Mesenchymal stem cell (in vitro differentiated cells and primary cell): ENCODE measurements at regions not wholly inside any gene's neighbourhood (a gene's known extent, or its start where the extent isn't known, plus 50 kb on each side); places are given as distances from the start of the nearest gene placed in this dataset.

Source experiments
- DNase-seq: peaks from one replicate; pipeline ENCODE4 v3.0.0-alpha.2; 2013
- H2AFZ ChIP-seq: one replicate; pipeline ENCODE4 v1.6.1; 2013; ENCODE audit warnings: low read depth, mild to moderate bottlenecking, control low read depth, inconsistent platforms, low read length, moderate library complexity
- H2AK5ac ChIP-seq: 2 replicates; pipeline ENCODE4 v1.6.1; 2013; ENCODE audit warnings: low read length, moderate library complexity, mild to moderate bottlenecking, inconsistent platforms; ENCODE audit not compliant: severe bottlenecking
- H2BK120ac ChIP-seq: one replicate; pipeline ENCODE4 v1.6.1; 2013; ENCODE audit warnings: low read depth, mild to moderate bottlenecking, inconsistent platforms, low read length, moderate library complexity
- H2BK12ac ChIP-seq, 2 experiments: one replicate each; pipeline ENCODE4 v1.6.1; 2013; ENCODE audit warnings: inconsistent platforms in 2 of 2, low read length in 2 of 2, mild to moderate bottlenecking in 2 of 2, moderate library complexity in 2 of 2, control low read depth in 1 of 2
- H2BK15ac ChIP-seq: one replicate; pipeline ENCODE4 v1.6.1; 2013; ENCODE audit warnings: mild to moderate bottlenecking, low read depth, inconsistent platforms; ENCODE audit not compliant: poor library complexity, severe bottlenecking
- H2BK5ac ChIP-seq: 2 replicates; pipeline ENCODE4 v1.6.1; 2013; ENCODE audit warnings: low read depth, mild to moderate bottlenecking, low read length, control low read depth, inconsistent platforms; ENCODE audit not compliant: poor library complexity, severe bottlenecking
- H3K14ac ChIP-seq, 2 experiments: one replicate each; pipeline ENCODE4 v1.6.1; 2013; ENCODE audit warnings: inconsistent platforms in 2 of 2, low read length in 2 of 2, control low read depth in 1 of 2, mild to moderate bottlenecking in 1 of 2, moderate library complexity in 1 of 2
- H3K18ac ChIP-seq, 2 experiments: one replicate each; pipeline ENCODE4 v1.6.1; 2013; ENCODE audit warnings: inconsistent platforms in 2 of 2, low read length in 2 of 2, control low read depth in 1 of 2, low read depth in 1 of 2, mild to moderate bottlenecking in 1 of 2
- H3K23ac ChIP-seq, 2 experiments: one replicate each; pipeline ENCODE4 v1.6.1; 2013; ENCODE audit warnings: inconsistent platforms in 2 of 2, low read length in 2 of 2, mild to moderate bottlenecking in 2 of 2, moderate library complexity in 2 of 2, control low read depth in 1 of 2
- H3K27ac ChIP-seq: 2 replicates; pipeline ENCODE4 v1.5.1; 2013; ENCODE audit warnings: mild to moderate bottlenecking, moderate library complexity, low read length, control low read depth, inconsistent platforms; ENCODE audit not compliant: poor library complexity, severe bottlenecking
- H3K27me3 ChIP-seq, 2 experiments: 2 replicates each; pipeline versions ENCODE4 v1.6.1 to v1.7.0; 2013; ENCODE audit warnings: low read length in 2 of 2, mild to moderate bottlenecking in 2 of 2, moderate library complexity in 2 of 2, control low read depth in 1 of 2, inconsistent platforms in 1 of 2; ENCODE audit not compliant: control insufficient read depth in 1 of 2, insufficient read depth in 1 of 2
- H3K36me3 ChIP-seq, 2 experiments: 2 replicates each; pipeline versions ENCODE4 v1.6.1 to v1.7.0; 2013; ENCODE audit warnings: low read length in 2 of 2, control low read depth in 1 of 2, inconsistent platforms in 1 of 2, low read depth in 1 of 2, mild to moderate bottlenecking in 1 of 2; ENCODE audit not compliant: insufficient read depth in 2 of 2, control insufficient read depth in 1 of 2
- H3K4ac ChIP-seq, 2 experiments: one replicate each; pipeline ENCODE4 v1.6.1; 2013; ENCODE audit warnings: inconsistent platforms in 2 of 2, low read length in 2 of 2, mild to moderate bottlenecking in 2 of 2, moderate library complexity in 2 of 2, control low read depth in 1 of 2, low read depth in 1 of 2
- H3K4me1 ChIP-seq: 2 replicates; pipeline ENCODE4 v1.6.1; 2013; ENCODE audit warnings: low read depth, low read length, control low read depth; ENCODE audit not compliant: control insufficient read depth, insufficient read depth
- H3K4me2 ChIP-seq: 2 replicates; pipeline ENCODE4 v1.6.1; 2013; ENCODE audit warnings: low read length, mild to moderate bottlenecking, inconsistent platforms; ENCODE audit not compliant: poor library complexity, severe bottlenecking
- H3K4me3 ChIP-seq, 2 experiments: 2 replicates each; pipeline versions ENCODE4 v1.5.1 to v1.7.0; 2013; ENCODE audit warnings: low read length in 2 of 2, mild to moderate bottlenecking in 2 of 2, control low read depth in 1 of 2, low read depth in 1 of 2; ENCODE audit not compliant: insufficient read depth in 1 of 2
- H3K79me1 ChIP-seq: replicated peaks from 2 replicates; pipeline ENCODE4 v1.6.1; 2013; ENCODE audit warnings: mild to moderate bottlenecking, control low read depth, low read length, inconsistent platforms; ENCODE audit not compliant: poor library complexity, severe bottlenecking
- H3K9ac ChIP-seq: 2 replicates; pipeline ENCODE4 v1.7.0; 2013; ENCODE audit warnings: mild to moderate bottlenecking, low read length, moderate library complexity
- H3K9me3 ChIP-seq: 2 replicates; pipeline ENCODE4 v1.7.0; 2013; ENCODE audit warnings: mild to moderate bottlenecking, low read length; ENCODE audit not compliant: control insufficient read depth
- H4K8ac ChIP-seq: one replicate; pipeline ENCODE4 v1.6.1; 2013; ENCODE audit warnings: inconsistent platforms, mild to moderate bottlenecking, low read length, moderate library complexity
- H4K91ac ChIP-seq: one replicate; pipeline ENCODE4 v1.6.1; 2013; ENCODE audit warnings: mild to moderate bottlenecking, low read length, inconsistent platforms
- WGBS: methylation state at CpG from one replicate; pipeline ENCODE4 v1.1.7; 2013; ENCODE audit warnings: mixed read lengths; 5-methylcytosine and 5-hydroxymethylcytosine counted together

DNA sequence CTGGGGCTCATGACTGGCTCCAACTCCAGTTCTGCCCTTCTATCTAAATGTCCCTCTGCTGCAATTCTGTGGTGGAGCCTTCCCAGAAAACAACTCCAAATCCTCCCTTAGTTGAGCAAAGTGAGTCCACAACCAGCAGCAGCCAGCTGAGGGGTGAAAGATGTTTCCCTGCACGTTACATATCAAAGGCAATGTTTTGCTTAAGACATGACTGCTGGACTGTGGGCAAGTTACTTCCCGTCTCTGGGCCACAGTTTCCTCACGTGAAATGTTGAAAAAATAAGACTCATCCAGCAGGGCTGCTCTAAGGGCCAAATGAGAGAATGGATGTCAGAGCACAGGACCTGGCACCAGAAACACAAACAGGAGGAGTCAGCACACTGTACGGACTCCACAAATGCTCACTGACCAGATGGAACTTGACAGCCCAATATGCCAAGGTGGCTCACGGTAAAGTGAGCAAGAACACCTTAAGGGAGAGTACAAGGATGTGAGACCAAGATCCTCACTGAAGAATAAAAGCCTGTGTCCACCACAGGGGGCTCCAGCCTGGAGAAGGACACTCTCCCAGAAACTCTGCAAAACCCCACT is 138.4 kb upstream of the ABCA1 start:
- Histone ChIP-seq H2BK15ac (no peak overlapping the region), H3K27me3 (no peaks in the 10 kb centered on the region), H2AFZ (no peak overlapping the region), H2BK12ac (peak overlapping the region; percentile 73 to 91), H3K18ac (peak overlapping the region; percentile 44 to 64), H3K9ac (no peak overlapping the region), H2AK5ac (peak overlapping the region; percentile 43), H3K4me1 (peaks cover 29% of the 10 kb centered on the region), H2BK120ac (peak overlapping the region; percentile 24), H3K36me3 (no peaks in the 10 kb centered on the region), H3K4me2 (no peak overlapping the region), H4K91ac (peak overlapping the region; percentile 78), H3K23ac (no peak overlapping the region), H3K14ac (no peak overlapping the region), H3K4me3 (no peak overlapping the region), H3K4ac (peak overlapping the region; percentile 20 to 60), H3K27ac (no peak overlapping the region), H3K9me3 (peaks cover 7% of the 10 kb centered on the region), H4K8ac (no peak overlapping the region), H2BK5ac (no peak overlapping the region), H3K79me1 (no peaks in the 10 kb centered on the region)
- WGBS = 93% methylated on average over 5 of the region's 5 CpGs
- no peak for DNase-seq

DNA sequence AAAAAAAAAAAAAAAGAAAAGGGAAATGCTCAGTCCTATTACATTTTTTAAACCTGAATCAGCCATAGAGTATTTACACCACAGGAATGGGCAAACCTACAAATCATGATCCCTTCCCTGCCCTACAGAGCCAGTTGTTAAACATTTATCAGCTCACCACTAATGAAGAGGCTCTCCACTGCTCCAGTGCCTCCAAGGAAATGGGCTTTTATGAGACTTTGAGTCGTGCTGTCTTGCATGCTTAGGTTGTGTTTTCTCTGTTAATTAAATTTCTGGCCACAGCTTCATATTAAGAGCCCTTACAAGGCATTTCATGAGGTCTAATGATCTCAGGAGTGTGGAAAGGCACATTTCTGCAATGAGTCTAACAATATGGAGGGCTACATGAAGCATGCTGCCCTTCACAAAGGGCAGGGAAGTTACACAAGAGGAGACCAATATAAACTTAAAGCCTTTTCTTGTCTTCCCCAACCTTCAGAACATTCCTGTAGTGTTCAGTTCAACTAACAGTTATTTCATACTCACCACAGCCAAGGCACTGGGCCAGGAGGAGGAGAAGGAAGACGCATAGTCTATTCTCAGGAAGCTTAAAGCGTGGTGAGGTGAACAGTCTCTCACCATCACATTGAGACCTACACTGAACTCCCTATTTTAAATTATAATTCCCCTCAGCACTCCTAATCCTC is 140.1 kb upstream of the ABCA1 start:
- Histone ChIP-seq H3K4me1 (peaks cover 26% of the 10 kb centered on the region), H3K27me3 (no peaks in the 10 kb centered on the region), H4K8ac (no peak overlapping the region), H3K79me1 (no peaks in the 10 kb centered on the region), H2BK12ac (peak overlapping the region; percentile 6 to 74), H2AK5ac (no peak overlapping the region), H3K4ac (peak overlapping the region in 1 of 2 experiments; percentile 63), H3K4me3 (no peak overlapping the region), H3K23ac (no peak overlapping the region), H2BK5ac (no peak overlapping the region), H3K36me3 (no peaks in the 10 kb centered on the region), H3K9ac (no peak overlapping the region), H2BK15ac (no peak overlapping the region), H4K91ac (no peak overlapping the region), H3K27ac (peak overlapping the region; percentile 26), H3K9me3 (peaks cover 7% of the 10 kb centered on the region), H3K18ac (peak overlapping the region in 1 of 2 experiments; percentile 58), H2BK120ac (no peak overlapping the region), H2AFZ (no peak overlapping the region), H3K14ac (no peak overlapping the region), H3K4me2 (no peak overlapping the region)
- DNase-seq = peak; percentile 92
- 58% methylated on average over 3 of the region's 3 CpGs for WGBS

DNA sequence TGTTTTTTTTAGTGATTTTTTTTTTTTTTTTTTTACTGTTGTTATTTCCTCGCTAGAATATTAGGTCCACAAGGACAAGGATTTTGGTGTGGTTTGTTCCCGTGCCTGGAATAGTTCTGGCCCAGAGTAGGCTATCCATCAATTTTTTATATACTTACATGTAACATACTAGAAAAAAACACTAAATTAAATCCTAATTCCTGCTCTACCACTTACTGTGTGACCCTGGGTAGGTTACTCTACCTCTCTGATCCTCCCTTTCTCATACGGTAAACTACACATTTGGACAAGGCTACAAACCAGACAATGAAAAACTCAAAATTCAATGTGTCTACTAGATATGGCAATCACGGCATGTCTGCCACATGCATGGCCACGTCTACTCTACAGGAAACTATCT is 141.3 kb upstream of the ABCA1 start:
- H2BK12ac ChIP-seq = no peak overlapping the region
- no peaks in the 10 kb centered on the region for H3K36me3 ChIP-seq
- no peak overlapping the region for H4K8ac ChIP-seq
- no peak overlapping the region for H2BK15ac ChIP-seq
- H3K9ac ChIP-seq = no peak overlapping the region
- H3K4me1 ChIP-seq = peaks cover 21% of the 10 kb centered on the region
- peak overlapping the region; percentile 50 for H2BK120ac ChIP-seq
- peaks cover 7% of the 10 kb centered on the region for H3K9me3 ChIP-seq
- 70% methylated on average over 4 of the region's 5 CpGs for WGBS
- no peak overlapping the region for H3K4me2 ChIP-seq
- no peaks in the 10 kb centered on the region for H3K27me3 ChIP-seq
- H3K23ac ChIP-seq = no peak overlapping the region
- H2AFZ ChIP-seq = no peak overlapping the region
- H4K91ac ChIP-seq = no peak overlapping the region
- H3K18ac ChIP-seq = no peak overlapping the region
- no peak overlapping the region for H3K14ac ChIP-seq
- no peak overlapping the region for H3K4ac ChIP-seq
- H3K27ac ChIP-seq = no peak overlapping the region
- no peak overlapping the region for H2BK5ac ChIP-seq
- H2AK5ac ChIP-seq = peak overlapping the region; percentile 88
- no peak for DNase-seq
- no peaks in the 10 kb centered on the region for H3K79me1 ChIP-seq
- H3K4me3 ChIP-seq = no peak overlapping the region

DNA sequence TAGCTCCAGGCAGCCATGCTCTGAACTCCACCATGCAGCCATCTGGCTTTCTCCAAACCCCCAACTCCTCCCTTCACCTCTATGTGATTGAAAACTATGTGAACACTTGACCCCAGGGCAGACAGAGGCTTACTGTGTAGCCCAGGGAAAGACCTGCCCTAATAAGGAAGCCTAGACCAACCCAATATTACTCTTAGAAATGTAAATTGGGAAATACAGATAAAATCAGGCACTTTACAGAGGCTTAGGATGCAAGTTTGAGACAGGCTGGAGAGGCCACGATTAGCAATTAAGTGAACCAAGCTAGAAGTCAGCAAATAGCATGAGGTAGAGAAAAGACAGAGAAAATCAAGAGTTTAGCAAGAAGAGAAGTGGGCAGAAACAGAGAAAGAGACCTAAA is 141.7 kb upstream of the ABCA1 start:
- H3K9ac ChIP-seq = no peak overlapping the region
- no peak overlapping the region for H3K4me3 ChIP-seq
- H2BK120ac ChIP-seq = peak overlapping the region; percentile 88
- no peak overlapping the region for H2BK5ac ChIP-seq
- H2AK5ac ChIP-seq = peak overlapping the region; percentile 88
- no peaks in the 10 kb centered on the region for H3K36me3 ChIP-seq
- no peak overlapping the region for H4K91ac ChIP-seq
- H3K23ac ChIP-seq = no peak overlapping the region
- H2BK15ac ChIP-seq = no peak overlapping the region
- peak overlapping the region in 1 of 2 experiments; percentile 29 for H3K4ac ChIP-seq
- H3K27ac ChIP-seq = peak overlapping the region; percentile 28
- no peak overlapping the region for H2BK12ac ChIP-seq
- H3K79me1 ChIP-seq = no peaks in the 10 kb centered on the region
- peak; percentile 83 for DNase-seq
- H3K18ac ChIP-seq = no peak overlapping the region
- H4K8ac ChIP-seq = no peak overlapping the region
- no peak overlapping the region for H3K4me2 ChIP-seq
- H3K27me3 ChIP-seq = no peaks in the 10 kb centered on the region
- peaks cover 7% of the 10 kb centered on the region for H3K9me3 ChIP-seq
- peaks cover 18% of the 10 kb centered on the region for H3K4me1 ChIP-seq
- 15% methylated on average over 1 of the region's 1 CpG for WGBS
- H2AFZ ChIP-seq = no peak overlapping the region
- H3K14ac ChIP-seq = no peak overlapping the region
